Endothelial cell (in vitro differentiated cells): ENCODE measurements at regions not wholly inside any gene's neighbourhood (a gene's known extent, or its start where the extent isn't known, plus 50 kb on each side); places are given as distances from the start of the nearest gene placed in this dataset.

Source experiments
- DNase-seq: peaks from one replicate; pipeline ENCODE4 v3.0.0; 2021; ENCODE audit warnings: low spot score
- H3K27ac Mint-ChIP-seq: one replicate; pipeline ENCODE4 v1.8.0; 2021; ENCODE audit warnings: mixed read lengths, inconsistent platforms; ENCODE audit not compliant: unreplicated experiment
- H3K27me3 Mint-ChIP-seq: one replicate; pipeline ENCODE4 v1.8.0; 2021; ENCODE audit warnings: mild to moderate bottlenecking, moderate library complexity, mixed read lengths, inconsistent platforms; ENCODE audit not compliant: unreplicated experiment
- H3K36me3 Mint-ChIP-seq: one replicate; pipeline ENCODE4 v1.8.0; 2021; ENCODE audit warnings: mild to moderate bottlenecking, low read depth, mixed read lengths, inconsistent platforms; ENCODE audit not compliant: unreplicated experiment
- H3K4me1 Mint-ChIP-seq: one replicate; pipeline ENCODE4 v1.8.0; 2021; ENCODE audit warnings: mild to moderate bottlenecking, mixed read lengths, inconsistent platforms; ENCODE audit not compliant: unreplicated experiment
- H3K4me3 Mint-ChIP-seq: one replicate; pipeline ENCODE4 v1.8.0; 2021; ENCODE audit warnings: mild to moderate bottlenecking, mixed read lengths, inconsistent platforms; ENCODE audit not compliant: unreplicated experiment
- H3K9me3 Mint-ChIP-seq: one replicate; pipeline ENCODE4 v1.8.0; 2021; ENCODE audit warnings: mixed read lengths, inconsistent platforms; ENCODE audit not compliant: unreplicated experiment
- TF ChIP-seq, protein P1 (sequence below): fragments of 200-600 bp; sonication (generic); IDR thresholded peaks from one replicate; pipeline ENCODE4 v1.5.0; 2021; ENCODE audit warnings: antibody characterized with exemption; ENCODE audit not compliant: unreplicated experiment

DNA sequence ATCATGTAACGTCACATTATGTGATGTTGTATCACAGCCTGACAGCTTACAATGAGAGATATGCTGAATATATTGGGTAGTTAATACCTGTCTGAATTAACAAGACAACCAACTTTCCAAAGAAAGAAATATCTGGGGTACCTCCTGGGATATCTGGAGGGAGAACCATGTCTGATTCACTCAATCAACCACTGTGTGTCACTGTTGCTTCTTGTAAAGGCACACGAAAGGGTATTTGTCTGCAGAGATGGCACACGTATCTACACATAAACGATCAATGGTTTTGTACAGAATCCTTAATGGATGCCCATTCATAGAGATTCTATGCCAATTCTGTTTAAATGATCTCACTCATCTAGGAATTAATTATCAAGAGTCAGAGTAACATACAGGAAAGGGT is 252.1 kb upstream of the TMCO5A start:
- no peaks in the 10 kb centered on the region for H3K4me1 Mint-ChIP-seq
- no peaks in the 10 kb centered on the region for H3K36me3 Mint-ChIP-seq
- H3K27ac Mint-ChIP-seq: no peak overlapping the region
- no peak overlapping the region for H3K4me3 Mint-ChIP-seq
- H3K9me3 Mint-ChIP-seq: no peaks in the 10 kb centered on the region
- TF ChIP-seq, protein P1, sequence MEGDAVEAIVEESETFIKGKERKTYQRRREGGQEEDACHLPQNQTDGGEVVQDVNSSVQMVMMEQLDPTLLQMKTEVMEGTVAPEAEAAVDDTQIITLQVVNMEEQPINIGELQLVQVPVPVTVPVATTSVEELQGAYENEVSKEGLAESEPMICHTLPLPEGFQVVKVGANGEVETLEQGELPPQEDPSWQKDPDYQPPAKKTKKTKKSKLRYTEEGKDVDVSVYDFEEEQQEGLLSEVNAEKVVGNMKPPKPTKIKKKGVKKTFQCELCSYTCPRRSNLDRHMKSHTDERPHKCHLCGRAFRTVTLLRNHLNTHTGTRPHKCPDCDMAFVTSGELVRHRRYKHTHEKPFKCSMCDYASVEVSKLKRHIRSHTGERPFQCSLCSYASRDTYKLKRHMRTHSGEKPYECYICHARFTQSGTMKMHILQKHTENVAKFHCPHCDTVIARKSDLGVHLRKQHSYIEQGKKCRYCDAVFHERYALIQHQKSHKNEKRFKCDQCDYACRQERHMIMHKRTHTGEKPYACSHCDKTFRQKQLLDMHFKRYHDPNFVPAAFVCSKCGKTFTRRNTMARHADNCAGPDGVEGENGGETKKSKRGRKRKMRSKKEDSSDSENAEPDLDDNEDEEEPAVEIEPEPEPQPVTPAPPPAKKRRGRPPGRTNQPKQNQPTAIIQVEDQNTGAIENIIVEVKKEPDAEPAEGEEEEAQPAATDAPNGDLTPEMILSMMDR: no peak
- DNase-seq: no peak
- H3K27me3 Mint-ChIP-seq: no peaks in the 10 kb centered on the region

DNA sequence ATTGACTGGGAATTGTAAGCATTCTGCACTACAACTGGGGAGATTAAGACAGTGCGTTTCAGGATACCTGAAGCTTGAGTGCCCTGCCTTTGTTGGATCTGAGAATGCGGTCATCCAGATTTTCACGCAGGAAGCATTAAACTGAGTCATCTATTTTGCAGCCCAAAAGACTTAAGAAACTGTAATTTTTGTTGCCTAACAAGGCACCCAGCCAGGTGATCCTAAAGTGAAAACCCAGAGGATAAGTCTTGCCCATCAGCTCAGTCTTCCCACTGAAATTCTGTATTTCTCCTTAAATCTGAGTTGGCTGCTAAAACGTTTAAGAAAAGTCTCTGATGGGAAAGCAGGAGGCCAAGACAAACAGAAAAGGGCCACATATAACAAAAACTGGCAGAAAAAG is 242.5 kb upstream of the TMCO5A start:
- no peak overlapping the region for H3K27ac Mint-ChIP-seq
- H3K27me3 Mint-ChIP-seq: no peaks in the 10 kb centered on the region
- H3K36me3 Mint-ChIP-seq: no peaks in the 10 kb centered on the region
- no peaks in the 10 kb centered on the region for H3K4me1 Mint-ChIP-seq
- no peak for DNase-seq
- H3K9me3 Mint-ChIP-seq: no peaks in the 10 kb centered on the region
- TF ChIP-seq, protein P1: no peak
- no peak overlapping the region for H3K4me3 Mint-ChIP-seq

DNA sequence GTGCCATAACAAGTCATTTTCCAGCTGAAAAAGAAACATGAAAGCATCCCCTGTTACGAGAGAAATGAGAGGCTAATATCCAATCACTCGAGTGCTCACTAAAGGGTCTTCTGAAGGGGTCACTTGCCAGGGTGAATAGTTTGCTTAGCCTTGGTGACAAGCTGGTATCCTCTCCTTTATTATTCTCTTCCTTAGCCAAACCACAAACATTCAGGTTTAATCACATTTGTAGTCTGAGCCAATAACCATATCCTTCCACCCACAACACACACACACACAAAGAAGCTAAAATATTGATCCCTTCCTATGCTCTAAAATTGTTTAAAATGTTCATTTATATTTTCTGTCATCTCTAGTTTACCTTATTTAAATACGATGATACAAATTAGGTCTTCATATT is 240.5 kb upstream of the TMCO5A start:
- Mint-ChIP-seq H3K9me3 (no peaks in the 10 kb centered on the region), H3K36me3 (no peaks in the 10 kb centered on the region), H3K4me3 (no peak overlapping the region), H3K27me3 (no peaks in the 10 kb centered on the region), H3K27ac (no peak overlapping the region), H3K4me1 (no peaks in the 10 kb centered on the region)
- DNase-seq: no peak
- TF ChIP-seq, protein P1: no peak

DNA sequence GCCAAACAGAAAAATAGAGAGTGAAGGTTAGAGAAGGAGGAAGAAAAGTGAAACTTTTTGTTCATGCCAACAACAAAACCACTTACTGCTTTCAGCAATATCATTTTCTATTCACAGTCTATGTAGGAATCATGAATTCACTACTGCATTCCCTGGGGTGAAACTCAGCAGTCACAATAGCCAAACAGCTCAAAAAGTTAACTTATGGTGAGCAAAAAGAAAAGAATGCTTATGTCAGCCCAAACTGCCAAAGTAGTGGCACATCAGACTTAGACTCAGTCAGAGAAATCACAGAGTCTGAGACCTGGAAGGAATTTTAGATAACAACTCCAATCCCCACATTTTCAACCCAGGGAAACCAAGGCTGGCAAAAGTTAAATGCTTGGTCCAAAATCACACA is 238.7 kb upstream of the TMCO5A start:
- no peaks in the 10 kb centered on the region for H3K27me3 Mint-ChIP-seq
- DNase-seq: no peak
- no peak overlapping the region for H3K4me3 Mint-ChIP-seq
- no peaks in the 10 kb centered on the region for H3K4me1 Mint-ChIP-seq
- no peak overlapping the region for H3K27ac Mint-ChIP-seq
- H3K9me3 Mint-ChIP-seq: no peaks in the 10 kb centered on the region
- no peaks in the 10 kb centered on the region for H3K36me3 Mint-ChIP-seq
- TF ChIP-seq, protein P1: no peak

DNA sequence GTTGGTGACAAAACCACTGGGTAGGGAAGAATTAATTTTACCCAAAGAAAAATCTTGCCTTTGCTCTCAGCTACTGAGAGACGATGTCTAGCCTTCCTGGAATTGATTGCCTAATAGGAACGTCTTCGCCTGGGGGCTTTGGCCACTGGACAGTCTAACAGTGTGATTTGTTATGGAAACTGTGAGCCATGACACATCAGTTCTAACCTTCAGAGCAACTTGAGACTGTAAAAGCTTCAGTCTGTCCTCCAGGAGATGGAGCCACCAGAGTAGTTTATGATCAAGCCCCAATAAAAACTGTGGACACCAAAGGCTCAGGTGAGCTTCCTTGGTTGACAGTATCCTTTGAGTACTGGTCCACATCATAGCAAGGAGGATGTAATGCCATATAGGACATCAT is 235.8 kb upstream of the TMCO5A start:
- no peaks in the 10 kb centered on the region for H3K4me1 Mint-ChIP-seq
- H3K27ac Mint-ChIP-seq: no peak overlapping the region
- no peaks in the 10 kb centered on the region for H3K9me3 Mint-ChIP-seq
- no peaks in the 10 kb centered on the region for H3K36me3 Mint-ChIP-seq
- TF ChIP-seq, protein P1: no peak
- no peaks in the 10 kb centered on the region for H3K27me3 Mint-ChIP-seq
- H3K4me3 Mint-ChIP-seq: no peak overlapping the region
- DNase-seq: no peak
